ENCODE measurements at regions not wholly inside any gene's neighbourhood (a gene's known extent, or its start where the extent isn't known, plus 50 kb on each side); places are given as distances from the start of the nearest gene placed in this dataset.

DNA sequence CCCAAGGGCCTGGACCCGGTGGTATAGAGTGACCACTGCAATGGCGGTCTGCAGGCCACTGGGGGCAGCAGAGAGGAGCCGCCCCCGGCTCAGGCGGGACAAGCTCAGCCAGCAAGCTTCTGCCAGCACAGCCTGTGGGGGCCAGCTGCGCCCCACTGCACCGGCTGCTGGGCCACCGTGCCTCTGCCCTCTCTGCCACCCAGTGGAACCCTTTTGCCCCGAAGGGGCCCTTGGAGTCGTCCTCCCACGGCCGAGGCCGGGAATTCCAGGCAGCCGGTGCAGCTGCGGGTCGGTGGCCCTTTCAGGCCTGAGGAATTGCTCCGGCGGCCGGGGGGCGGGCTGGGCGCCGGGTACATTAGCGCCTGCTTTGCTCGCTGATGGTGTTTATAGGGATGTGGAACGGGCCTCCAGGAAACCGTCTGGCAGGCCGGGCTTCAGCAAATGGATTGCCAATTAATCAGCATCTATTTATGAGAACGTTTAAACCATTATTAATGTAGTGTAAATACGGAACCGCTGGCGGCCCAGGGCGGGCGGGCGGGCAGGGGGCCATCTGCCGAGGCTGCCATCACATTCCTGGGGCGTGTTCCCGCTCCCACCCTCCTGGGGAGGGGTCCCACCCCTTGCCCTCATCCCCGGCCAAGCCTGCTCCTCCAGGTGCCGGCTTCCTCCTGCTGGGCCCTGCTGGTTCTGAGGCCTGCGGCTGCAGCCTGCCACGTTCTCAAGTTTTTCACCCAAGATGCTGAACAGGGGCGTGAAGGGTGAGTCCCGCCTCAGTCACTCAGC, 127.4 kb downstream of the BARX1 start:
- peak; percentile 53 to 73 (median 68) for DNase-seq

DNA sequence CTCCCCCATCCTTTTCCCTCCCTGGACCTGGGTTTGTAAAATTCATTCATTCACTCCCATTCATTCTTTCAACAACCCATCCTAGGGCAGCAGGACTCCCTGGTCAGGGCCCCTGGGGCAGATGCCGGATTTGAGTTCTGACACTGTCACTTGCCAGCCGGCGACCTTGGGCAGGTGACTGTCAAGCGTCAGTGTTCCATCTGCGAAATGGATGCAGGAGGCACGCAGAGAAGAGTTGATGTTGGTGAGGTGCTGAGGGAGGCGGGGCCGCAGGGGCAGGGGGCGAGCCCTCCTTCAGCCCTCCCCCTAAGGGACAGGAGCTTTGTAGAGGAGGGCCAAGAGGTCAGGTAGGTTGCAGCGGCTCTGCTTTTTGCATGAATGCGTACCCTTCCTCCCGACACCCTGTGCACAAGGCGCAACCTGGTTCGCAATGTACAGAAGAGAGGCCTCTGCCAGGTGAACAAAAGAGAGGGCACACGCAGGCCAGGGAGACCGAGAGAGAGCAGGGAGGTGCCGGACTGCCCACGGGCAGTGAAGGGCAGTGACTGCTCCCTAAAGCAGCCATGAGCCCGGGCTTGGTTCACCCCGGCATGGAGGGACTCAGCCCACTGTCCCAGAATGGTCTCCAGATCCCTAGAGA, 128.1 kb downstream of the BARX1 start:
- no peak for DNase-seq

DNA sequence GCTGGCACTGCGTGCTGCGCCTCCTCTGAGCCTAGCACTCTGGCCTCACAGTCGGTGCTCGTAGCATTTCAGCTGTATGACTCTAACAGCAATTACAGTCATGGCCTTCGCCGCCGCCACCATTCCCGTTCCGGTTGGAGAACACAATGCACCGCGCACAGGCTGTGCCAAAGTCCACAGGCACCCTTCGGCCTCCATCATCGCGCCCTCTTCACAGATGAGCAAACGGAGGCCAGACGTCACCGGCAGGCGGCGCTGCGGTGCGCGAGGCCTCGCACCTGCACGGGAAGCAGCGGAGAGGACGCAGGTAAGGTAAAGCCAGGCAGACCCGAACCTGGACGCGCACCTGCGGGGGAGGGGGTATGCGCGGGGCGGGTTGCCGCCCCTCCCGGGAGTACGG, 128.9 kb downstream of the BARX1 start:
- DNase-seq = peak in 2 of 3 donors; percentile 14 to 39

DNA sequence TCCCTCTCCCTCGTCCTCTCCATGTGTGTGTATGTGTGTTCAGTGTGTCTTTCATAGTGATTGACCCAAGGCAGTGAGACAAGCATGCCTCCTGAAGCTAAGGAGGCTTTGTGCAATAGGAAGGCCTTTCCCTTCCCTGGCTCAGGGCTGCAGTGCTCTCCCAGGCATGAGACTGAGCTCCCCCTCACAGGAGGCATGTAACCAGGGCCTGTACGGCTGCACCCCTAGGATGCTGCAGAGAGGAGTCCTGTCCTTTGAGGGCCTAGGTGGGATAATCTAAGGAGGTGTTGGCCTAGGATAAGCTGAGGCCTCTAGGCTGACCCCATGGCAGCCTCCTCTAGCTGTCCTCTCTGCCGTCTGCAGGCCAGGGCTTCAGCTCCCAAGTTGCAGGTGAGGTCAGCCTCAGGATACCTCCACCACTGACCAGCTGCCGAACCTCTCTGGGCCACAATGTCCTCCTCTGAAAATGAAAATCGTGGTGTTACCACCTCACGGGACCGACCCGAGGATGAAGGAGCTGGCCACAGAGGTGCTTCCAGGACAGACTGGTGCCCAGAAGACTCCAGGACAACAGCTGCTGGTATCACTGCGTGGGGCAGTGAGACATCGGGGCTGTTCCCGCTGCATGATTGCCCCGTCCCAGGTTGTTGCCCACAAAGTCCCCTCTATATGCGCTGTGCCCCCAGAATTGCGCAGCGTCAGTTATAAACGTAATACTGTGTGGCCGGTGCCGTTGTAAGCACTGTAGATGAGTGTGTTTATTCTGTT, 129.6 kb downstream of the BARX1 start:
- no peak for DNase-seq

DNA sequence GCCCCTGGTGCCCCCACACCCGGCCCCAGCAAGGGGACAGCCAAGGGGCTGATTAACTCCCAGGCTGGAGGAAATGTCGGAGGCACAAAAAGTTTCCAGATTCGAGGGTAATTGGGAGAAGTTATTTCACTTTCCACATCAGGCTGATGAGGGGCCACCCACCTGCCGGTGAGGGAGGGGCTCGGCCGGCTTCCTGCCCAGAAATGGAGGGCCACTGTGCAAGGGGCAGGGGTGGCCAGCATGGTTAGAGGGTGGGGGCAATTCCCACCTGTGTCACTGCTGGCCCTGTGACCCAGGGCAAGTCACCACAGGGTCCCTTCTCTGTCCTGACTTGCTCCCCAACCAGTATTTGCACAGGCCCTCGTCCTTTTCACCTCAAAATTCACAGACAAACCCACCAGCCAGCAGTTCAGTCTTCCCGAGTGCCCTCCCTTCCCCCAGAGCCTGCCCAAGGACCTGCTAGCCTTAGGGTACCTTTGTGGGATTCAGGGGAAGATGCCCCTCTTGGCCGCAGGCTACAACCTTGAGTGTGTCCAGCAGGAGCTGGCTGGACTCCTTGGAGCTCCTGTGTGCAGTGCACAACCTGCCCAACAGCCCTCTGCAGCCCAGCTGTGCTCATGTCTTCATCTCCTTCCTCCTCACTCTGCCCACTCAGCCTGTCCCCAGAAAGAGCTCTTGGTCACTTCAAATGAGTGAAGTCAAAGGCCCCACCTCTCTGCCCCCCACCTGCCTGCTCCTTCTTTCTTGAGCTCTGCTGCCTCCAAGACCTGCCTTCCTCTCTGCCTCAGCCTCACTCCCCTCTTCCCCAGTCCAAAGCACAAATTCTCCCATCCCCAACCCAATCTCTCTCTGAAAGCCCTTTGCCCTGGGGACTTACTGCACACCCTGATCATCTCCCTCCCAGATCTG, 130.5 kb downstream of the BARX1 start:
- no peak for DNase-seq

DNA sequence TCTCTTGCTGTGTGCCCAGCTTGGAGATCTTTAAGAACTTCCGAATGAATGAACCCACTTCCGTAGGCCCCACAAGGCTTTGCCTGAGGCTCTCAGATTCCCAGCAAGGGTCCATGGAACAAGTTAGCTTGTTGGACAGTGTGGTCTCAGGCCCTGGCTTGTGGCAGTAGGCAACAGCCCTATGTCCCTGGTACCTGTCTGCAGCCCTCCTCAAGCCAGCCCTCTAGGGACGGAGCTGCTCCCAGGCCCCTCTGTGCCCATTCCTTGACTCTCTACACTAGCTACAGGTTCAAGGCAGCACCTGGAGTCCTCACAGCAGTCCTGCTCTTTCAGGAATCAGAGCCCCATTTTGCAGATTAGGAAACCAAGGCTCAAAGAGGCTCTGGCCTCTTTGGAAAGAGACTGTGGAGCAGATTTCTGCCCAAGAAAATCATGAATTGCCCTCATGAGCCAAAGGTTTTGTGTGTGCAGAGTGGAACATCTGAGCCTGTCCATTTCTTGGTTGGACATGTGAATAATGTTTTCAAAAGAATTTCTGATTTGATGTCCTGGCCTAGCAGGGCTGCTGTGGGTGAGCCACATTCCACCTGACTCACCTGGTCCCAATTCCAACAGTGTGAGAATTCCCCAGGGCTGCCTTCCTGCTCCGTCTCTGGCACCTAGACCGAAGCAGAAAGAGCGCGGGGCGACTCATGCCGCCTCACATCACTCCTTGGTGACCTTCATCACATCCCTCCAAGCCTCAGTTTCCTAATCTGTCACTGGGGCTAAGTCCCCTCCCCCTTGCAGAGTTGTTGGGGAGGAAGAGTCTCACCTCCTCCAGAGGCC, 131.7 kb downstream of the BARX1 start:
- DNase-seq = no peak

DNA sequence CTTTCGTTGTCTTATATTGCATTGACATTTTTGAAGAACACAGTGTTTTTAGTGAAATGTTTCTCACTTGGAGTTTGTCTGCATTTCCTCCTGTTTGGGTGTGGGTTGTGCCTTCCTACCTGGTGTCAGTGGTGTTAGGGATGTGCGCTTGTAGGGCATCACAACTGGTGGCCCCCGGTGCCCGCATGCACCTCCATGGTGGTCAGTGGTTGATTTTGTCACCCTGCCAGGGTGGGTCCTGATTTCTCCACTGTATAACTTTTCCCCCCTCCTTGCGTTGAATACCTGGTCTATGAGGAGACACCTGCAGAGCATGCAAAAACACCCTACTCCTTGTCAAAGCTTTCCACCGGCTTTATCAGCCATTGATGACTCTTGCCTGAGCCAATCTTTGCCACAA, 132.9 kb downstream of the BARX1 start:
- DNase-seq = no peak

DNA sequence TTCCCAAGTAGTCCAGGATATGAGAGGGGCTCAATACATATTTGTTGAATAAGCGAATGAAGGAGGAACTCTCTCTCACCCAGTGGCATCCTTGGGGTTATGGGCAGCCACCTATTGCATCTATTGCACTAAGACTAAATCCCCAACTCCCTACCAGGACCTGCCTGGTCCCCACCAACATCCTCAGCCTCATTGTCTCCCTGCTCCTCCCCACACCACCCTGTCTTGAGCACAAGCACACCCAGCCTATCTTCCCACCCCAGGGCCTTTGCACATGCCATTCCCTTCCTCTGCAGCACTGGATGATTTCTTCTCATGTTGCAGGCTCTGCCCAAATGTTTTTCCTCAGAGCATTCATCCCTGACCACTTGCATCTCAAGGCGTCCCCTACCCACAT, 133.8 kb downstream of the BARX1 start:
- DNase-seq = no peak

DNA sequence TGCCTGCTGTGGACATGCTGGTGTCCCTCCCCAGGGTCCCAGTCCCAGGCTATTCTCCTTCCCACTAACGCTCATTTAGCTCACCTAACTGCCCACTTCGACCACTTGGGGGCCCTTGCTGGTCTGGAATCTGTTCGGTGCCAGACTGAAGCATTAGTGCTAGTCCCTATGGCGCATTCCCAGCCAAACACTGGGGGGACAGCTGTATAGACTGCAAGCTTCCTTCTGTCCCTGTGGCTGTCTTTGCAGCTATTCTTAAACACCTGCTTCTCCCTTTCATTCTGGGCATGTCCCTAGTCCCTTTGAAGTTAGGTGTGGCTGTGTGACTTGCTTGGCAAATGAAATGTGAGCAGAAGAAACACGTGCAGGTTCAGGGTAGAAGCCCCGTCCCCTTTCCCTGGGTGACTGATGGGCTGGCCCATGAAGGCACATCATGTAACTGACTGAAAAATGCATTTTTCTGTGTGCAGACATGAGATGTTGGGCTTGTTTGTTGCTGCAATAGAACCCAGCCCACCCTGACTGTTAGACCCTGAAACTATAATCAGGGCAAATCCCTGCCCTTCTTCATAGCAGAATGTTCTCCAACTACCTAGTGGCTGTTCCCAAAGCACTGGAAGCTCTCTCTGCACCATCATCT, 134.4 kb downstream of the BARX1 start:
- no peak for DNase-seq

DNA sequence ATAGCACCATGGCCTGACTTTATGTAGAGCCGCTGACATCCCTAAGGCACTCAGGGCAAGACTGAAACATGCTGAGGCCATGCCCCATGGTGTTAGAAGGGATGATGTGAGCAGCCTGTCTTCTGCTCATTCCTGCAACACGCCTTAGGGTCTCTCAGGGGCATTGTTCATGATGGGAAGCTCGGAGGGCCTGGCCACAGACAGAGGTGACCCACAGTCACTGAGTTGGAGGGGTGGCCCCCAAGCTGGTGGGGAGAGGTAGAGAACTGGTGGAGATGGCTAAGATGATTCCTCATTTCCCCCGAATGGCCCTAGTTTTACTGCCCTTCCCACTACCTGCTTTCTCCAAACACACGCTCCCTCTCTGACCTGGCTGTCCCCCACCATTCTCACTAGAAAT, 135.2 kb downstream of the BARX1 start:
- DNase-seq = no peak

DNA sequence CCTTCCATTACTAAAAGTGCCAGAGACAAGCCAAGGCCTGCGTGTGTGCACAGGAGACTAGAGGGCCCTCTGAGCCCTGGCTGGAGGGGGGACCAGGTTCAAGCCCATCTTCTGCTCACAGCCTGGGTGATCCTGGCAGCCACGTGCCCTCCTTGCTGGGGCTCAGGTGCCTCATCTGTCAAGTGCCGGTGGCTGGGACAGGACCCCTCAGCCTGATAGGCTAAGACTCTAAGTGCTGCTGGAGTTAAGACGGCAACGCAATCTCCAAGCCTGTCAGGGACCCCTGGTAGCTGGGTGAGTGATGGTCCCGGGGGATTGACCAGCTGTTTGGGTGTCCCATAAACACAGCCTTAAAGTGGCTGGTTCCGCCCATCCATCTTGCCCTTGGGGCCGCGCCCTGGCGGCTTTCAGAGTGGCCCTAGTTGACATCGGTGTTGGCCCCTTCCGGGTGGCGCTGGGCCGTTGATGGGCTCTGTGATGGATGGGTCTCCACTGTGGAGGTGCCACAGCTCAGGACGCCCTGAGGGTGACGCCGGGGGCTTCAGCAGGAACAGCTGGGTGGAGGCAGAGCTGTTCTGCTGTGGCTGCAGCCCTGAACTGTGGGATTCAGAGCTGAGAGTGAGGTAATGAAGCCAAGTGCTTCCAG, 136.2 kb downstream of the BARX1 start:
- DNase-seq = no peak

DNA sequence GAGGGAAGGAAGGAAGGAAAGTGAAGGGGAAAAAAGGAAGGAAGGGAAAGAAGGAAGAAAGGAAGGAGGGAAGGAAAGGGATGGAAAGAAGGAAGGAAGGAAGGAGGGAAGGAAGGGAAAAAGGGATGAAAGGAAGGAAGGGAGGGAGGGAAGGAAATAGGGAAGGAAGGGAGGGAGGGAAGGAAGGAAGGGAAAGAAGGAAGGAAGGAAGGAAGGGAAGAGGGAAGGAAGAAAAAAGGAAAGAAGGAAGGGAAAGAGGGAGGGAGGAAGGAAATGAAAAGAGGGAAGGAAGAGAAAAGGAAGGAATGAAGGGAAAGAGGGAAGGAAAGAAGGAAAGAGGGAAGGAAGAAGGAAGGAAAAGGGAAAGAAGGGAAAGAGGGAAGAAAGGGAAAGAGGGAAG, 136.9 kb downstream of the BARX1 start:
- no peak for DNase-seq

DNA sequence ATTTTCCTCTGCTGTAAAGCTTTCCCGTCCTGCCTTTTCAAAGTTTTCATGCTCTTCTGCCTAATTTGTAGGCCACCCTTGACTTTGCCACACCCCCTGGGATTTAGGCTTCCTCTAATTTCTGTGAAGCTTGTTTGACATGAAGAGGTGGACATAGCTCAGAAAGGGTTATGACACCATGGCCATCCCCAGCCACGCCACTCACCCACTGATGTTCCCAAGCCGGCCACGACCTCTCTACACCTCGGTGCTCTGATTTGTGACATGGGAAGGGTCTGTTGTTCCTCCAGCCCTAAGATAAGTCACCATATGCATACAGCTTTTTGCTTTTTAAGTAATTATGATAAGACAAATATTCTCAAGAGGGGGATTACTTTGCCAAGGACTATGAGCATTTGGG, 139.5 kb downstream of the BARX1 start:
- DNase-seq = no peak

DNA sequence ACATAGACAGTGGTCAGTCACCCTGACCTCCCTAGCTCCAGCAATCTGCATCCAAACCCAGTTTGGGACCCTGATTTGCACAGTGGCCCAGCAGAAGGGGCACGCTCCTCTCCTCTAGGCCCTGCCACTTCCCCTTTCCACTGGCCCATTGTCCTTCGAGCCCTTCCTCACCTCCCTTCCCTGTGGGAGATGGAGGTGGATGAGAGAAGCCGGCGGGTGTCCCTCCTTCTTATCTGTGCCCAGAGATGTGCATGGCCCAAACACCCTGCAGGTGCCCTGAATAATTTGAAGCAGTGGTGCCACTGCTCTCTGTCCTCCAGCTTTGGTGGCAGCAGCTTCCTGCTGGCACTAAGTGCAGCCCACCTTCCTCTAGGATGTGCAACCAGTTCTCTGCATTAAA, 140.0 kb downstream of the BARX1 start:
- no peak for DNase-seq

DNA sequence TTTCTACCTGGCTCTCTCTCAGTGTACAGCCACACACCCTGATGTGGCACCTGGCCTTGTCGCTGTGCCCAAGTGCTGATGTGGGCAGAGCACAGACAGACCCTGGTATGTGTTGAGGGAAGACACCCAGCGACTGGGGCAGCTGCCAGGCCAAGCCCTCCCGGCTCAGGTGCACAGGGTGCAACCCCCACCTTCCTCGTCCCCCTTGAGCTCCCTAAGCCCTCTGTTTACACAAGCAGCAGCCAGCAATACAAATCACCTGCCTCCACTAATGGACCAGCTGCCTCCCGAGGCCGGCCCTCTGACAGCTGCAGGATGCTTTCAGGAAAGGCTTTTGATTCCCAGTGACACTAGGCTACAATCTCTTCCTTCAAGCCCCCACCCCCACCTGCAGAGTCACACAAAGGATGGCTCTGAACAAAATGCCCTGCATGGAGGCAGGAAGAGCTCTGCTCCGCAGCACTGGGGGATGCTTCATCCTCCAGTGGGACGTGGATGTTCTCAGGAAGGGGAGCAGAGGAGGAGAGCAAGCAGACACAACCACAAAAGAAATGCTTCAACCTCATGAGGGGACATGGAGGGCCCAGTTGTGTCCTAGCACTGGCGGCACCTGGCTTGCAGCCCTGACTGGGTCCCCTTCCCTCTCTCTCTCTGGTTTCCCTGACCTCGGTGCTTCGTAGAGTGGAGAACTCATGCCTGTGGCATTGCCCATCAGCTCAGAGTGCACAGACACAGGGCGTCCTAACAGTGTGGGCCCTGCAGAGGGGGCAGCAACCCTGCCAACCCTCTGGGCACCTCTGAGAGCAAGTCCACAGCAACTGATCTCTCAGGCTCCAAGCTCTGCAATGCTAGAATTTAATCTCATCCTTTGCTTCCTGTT, 140.8 kb downstream of the BARX1 start:
- peak in 1 of 3 donors; percentile 4 for DNase-seq

DNA sequence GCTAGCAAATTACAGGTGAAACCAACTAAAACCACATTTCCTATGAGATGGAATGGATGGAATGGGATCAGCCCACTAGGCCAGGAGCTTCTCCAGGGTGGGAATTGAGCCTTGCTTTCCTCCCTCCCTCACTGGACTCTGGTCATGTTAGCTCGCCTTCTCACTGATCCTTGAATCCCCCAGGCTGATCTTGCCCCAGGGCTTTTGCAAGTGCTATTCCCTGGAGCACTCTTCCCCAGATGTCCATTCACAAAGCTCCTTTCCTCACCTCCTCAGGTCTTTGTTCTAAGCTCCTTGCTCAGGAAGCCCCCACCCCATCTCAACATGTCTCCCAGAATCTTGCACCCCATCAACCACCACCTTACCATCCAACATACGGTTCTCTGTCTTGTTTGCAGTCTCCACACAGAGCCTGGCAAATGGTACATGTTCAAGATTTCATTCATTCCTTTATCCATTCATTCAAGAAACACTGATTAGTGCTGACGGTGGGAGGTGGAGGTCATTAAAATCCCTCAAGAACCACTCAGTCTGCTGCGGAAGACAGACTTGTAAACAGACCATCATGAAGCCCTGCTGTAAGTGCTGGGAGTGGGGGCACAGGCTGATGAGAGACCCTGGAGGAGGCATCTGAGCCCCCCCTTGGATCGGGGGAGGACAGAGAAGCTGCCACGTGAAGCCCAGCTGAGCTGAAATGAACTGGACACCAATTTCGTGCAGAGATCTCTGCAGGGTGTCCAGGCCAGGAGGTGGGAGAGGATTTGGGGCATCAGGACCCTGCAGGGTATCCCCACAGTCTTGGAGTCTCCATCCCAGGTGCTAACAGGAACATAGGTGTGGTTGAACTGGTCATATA, 141.7 kb downstream of the BARX1 start:
- no peak for DNase-seq

DNA sequence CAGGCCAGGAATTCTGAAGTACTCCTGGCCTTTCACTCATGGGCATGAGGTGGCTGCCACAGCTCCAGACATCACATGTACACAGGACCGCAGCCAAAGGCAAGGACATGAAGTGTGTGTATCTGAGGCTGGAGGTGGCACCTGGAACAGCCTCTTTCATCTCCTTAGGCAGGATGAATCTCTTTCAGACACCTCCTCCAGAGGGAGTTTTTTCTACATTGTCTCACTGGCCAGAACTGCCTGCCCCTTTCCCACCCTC, 142.8 kb downstream of the BARX1 start:
- no peak for DNase-seq

DNA sequence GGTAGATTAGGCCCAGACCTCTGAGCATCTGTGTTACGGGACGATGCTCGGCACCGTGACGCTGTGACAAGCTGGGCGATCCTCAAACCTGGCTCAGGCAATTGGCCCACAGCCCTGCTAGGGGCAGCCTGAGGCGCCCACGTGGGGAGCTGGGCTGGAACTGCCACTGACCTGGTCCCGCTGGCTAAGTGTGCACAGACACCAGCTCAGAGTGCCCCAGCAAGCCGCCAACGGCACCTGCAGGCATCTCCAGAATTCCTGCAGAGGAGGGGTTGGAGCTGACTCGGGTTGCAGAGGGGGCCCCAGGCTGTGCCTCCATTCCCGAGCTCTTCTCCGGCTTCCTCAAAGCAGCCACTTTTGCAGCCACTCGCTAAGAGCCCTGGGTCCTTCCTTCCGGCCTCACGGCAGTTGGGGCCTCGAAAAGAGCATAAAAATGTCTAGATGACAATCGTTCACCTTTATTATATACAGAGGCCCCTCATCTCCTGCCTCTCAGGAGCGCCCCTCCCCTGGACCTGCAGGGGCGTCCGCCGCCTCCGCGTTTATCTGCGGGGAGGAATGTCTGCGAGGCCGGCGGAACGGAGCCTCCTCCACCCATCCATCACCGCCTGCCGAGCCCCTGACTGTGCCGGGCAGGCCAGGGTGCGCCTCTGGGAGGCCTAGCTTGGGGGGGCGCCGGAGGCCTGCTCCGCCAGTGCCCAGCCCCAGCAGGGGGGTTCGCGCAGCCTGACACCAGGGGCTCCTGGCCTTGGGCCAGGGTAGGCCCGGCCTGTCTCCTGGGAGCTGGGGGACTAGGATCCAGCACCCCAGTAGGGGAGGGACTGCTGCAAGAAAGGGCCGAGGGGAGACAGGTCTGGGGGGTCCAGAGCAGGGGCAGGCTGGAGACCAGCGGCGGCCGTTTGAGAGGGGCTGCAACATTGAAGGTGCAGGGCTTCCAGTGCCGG, 144.9 kb downstream of the BARX1 start:
- no peak for DNase-seq
